Sigmoid colon (tissue), 6 donors: ENCODE measurements at regions not wholly inside any gene's neighbourhood (a gene's known extent, or its start where the extent isn't known, plus 50 kb on each side); places are given as distances from the start of the nearest gene placed in this dataset.

Experiments
- DNase-seq: peaks from one replicate; pipeline ENCODE4 v3.0.0-alpha.2; 2019
- H3K27ac ChIP-seq, 4 donors: fragments of 200-600 bp; sonication (generic); one replicate each; pipeline ENCODE4 v1.5.1; 2016 to 2019; ENCODE audit warnings: mild to moderate bottlenecking in 1 of 4
- H3K27me3 ChIP-seq, 3 donors: fragments of 200-600 bp; sonication (generic); one replicate each; pipeline ENCODE4 v1.5.1; 2019; ENCODE audit warnings: mild to moderate bottlenecking in 1 of 3
- H3K36me3 ChIP-seq, 4 donors: fragments of 200-600 bp; sonication (generic); one replicate each; pipeline ENCODE4 v1.5.1; 2016 to 2019
- H3K4me1 ChIP-seq, 4 donors: fragments of 200-600 bp; sonication (generic); one replicate each; pipeline ENCODE4 v1.5.1; 2017 to 2019
- H3K4me3 ChIP-seq, 4 donors: fragments of 200-600 bp; sonication (generic); one replicate each; pipeline ENCODE4 v1.5.1; 2017 to 2019; ENCODE audit warnings: mild to moderate bottlenecking in 2 of 4, moderate library complexity in 1 of 4
- H3K9me3 ChIP-seq, 4 donors: fragments of 200-600 bp in 3 of 4; sonication (generic) in 3 of 4; one replicate each; pipeline versions ENCODE4 v1.5.1 to v1.6.1; 2013 to 2019
- CTCF ChIP-seq, 4 experiments: fragments of 450-650 bp in 3 of 4; fragments of 200-600 bp in 1 of 4; IDR thresholded peaks; one replicate each; pipeline ENCODE4 v1.5.1; 2016 to 2019; ENCODE audit warnings: antibody characterized with exemption in 4 of 4, mild to moderate bottlenecking in 3 of 4, moderate library complexity in 2 of 4
- EP300 ChIP-seq, 4 donors: sonication (generic); formaldehyde crosslinking; IDR thresholded peaks; one replicate each; pipeline ENCODE4 v1.6.1; 2017; ENCODE audit warnings: antibody characterized with exemption in 4 of 4
- POLR2A ChIP-seq, 2 donors: fragments of 450-650 bp; IDR thresholded peaks; one replicate each; pipeline ENCODE4 v1.6.1; 2016; ENCODE audit warnings: antibody characterized with exemption in 2 of 2, mild to moderate bottlenecking in 2 of 2, moderate library complexity in 2 of 2
- POLR2AphosphoS5 ChIP-seq, 4 donors: sonication (generic); formaldehyde crosslinking; IDR thresholded peaks; one replicate each; pipeline ENCODE4 v1.6.1; 2017; ENCODE audit warnings: antibody characterized with exemption in 4 of 4
- WGBS, 2 donors: extraction: QIAGEN DNeasy Blood & Tissue Kit; methylation state at CpG; one replicate each; pipeline ENCODE4 v1.1.7; 2013; 5-methylcytosine and 5-hydroxymethylcytosine counted together
- intact Hi-C: fragments of 100-400 bp; cut with DNase I; formaldehyde crosslinking; loops from one replicate; pipeline ENCODE4 v1.15.1; 2023
- donor health status: healthy with polysubstance abuse.
- donor health status: healthy.

GRCh38 chr14:66115740-66116502 is 370.2 kb upstream of the CCDC196 start:
- Histone ChIP-seq H3K36me3 (no peaks in the 10 kb centered on the region), H3K4me1 (no peaks in the 10 kb centered on the region), H3K4me3 (no peak overlapping the region), H3K27ac (no peak overlapping the region), H3K27me3 (no peaks in the 10 kb centered on the region), H3K9me3 (no peaks in the 10 kb centered on the region)
- intact Hi-C loops = no loop called here
- 90 to 92% methylated on average over 8 of the region's 8 CpGs for WGBS, 2 donors
- DNase-seq = no peak
- no peak for TF ChIP-seq POLR2AphosphoS5 (IDR thresholded peaks at IDR 0.05)
- TF ChIP-seq EP300 (IDR thresholded peaks at IDR 0.05) = no peak
- no peak for TF ChIP-seq POLR2A (IDR thresholded peaks at IDR 0.05)
- no peak for TF ChIP-seq CTCF (IDR thresholded peaks at IDR 0.05)

GRCh38 chr14:66116732-66117131 is 369.4 kb upstream of the CCDC196 start:
- intact Hi-C loops = no loop called here
- 86 to 88% methylated on average over 4 of the region's 4 CpGs for WGBS, 2 donors

GRCh38 chr14:66117600-66117999 is 368.6 kb upstream of the CCDC196 start:
- Histone ChIP-seq H3K4me3 (no peak overlapping the region), H3K9me3 (no peaks in the 10 kb centered on the region), H3K27me3 (no peaks in the 10 kb centered on the region), H3K27ac (no peak overlapping the region), H3K4me1 (no peaks in the 10 kb centered on the region), H3K36me3 (no peaks in the 10 kb centered on the region)
- TF ChIP-seq POLR2A (IDR thresholded peaks at IDR 0.05) (no peak), EP300 (IDR thresholded peaks at IDR 0.05) (no peak), CTCF (IDR thresholded peaks at IDR 0.05) (no peak), POLR2AphosphoS5 (IDR thresholded peaks at IDR 0.05) (no peak)
- WGBS, 2 donors = 77 to 80% methylated on average over 3 of the region's 3 CpGs
- no peak for DNase-seq
- intact Hi-C loops = no loop called here

More at GRCh38 chr14:66116732-66117131, 369.4 kb upstream of the CCDC196 start:
- Histone ChIP-seq H3K4me3 (no peak overlapping the region), H3K27ac (no peak overlapping the region), H3K36me3 (no peaks in the 10 kb centered on the region), H3K27me3 (no peaks in the 10 kb centered on the region), H3K9me3 (no peaks in the 10 kb centered on the region), H3K4me1 (no peaks in the 10 kb centered on the region)
- no peak for DNase-seq
- no peak for TF ChIP-seq CTCF (IDR thresholded peaks at IDR 0.05)
- no peak for TF ChIP-seq EP300 (IDR thresholded peaks at IDR 0.05)
- TF ChIP-seq POLR2A (IDR thresholded peaks at IDR 0.05) = no peak
- no peak for TF ChIP-seq POLR2AphosphoS5 (IDR thresholded peaks at IDR 0.05)

GRCh38 chr14:66119606-66120231 is 366.5 kb upstream of the CCDC196 start:
- intact Hi-C loops = no loop called here
- WGBS, 2 donors = 90 to 93% methylated on average over 5 of the region's 5 CpGs
- Histone ChIP-seq H3K36me3 (no peaks in the 10 kb centered on the region), H3K4me3 (no peak overlapping the region), H3K27me3 (no peaks in the 10 kb centered on the region), H3K27ac (no peak overlapping the region), H3K4me1 (no peaks in the 10 kb centered on the region), H3K9me3 (no peaks in the 10 kb centered on the region)
- no peak for DNase-seq
- TF ChIP-seq POLR2AphosphoS5 (IDR thresholded peaks at IDR 0.05) (no peak), POLR2A (IDR thresholded peaks at IDR 0.05) (no peak), CTCF (IDR thresholded peaks at IDR 0.05) (no peak), EP300 (IDR thresholded peaks at IDR 0.05) (no peak)
